H1 (cell line): ENCODE measurements at regions not wholly inside any gene's neighbourhood (a gene's known extent, or its start where the extent isn't known, plus 50 kb on each side); places are given as distances from the start of the nearest gene placed in this dataset.
A peak's percentile ranks its signal among the peaks of the same experiment; 100 is the strongest.

Experiments used
- CTCF ChIA-PET: fragments of 300-600 bp; sonication (Branson Sonifier 250); formaldehyde crosslinking; loops from one replicate; lab custom pipeline; 2021; ENCODE audit not compliant: partially characterized antibody; lab: Charles Lee
- POLR2A ChIA-PET: fragments of 300-600 bp; sonication (Branson Sonifier 250); formaldehyde crosslinking; loops from one replicate; lab custom pipeline; 2021; ENCODE audit warnings: inconsistent platforms; ENCODE audit not compliant: partially characterized antibody; lab: Charles Lee
- DNase-seq, 2 experiments: peaks; one replicate each; pipeline versions ENCODE4 v3.0.0 to v3.0.0-alpha.2; 2010 to 2022; ENCODE audit warnings: low spot score in 2 of 2, low read depth in 1 of 2, mixed read lengths in 1 of 2
- FAIRE-seq: peaks from 2 replicates; lab custom pipeline; 2011; peaks lifted over from hg19 to GRCh38; lab: Jason Lieb, UNC
- H2AFZ ChIP-seq: 2 replicates; pipeline ENCODE4 v1.8.1; 2012; ENCODE audit warnings: low read length, inconsistent platforms
- H2AK5ac ChIP-seq: 2 replicates; pipeline ENCODE4 v1.6.1; 2013; ENCODE audit warnings: low read depth, low read length
- H2BK120ac ChIP-seq: replicated peaks from 2 replicates; pipeline ENCODE3; 2013; ENCODE audit warnings: low read depth, low read length, inconsistent platforms
- H2BK12ac ChIP-seq: 2 replicates; pipeline ENCODE4 v1.6.1; 2013; ENCODE audit warnings: low read depth, low read length
- H2BK15ac ChIP-seq: 2 replicates; pipeline ENCODE4 v1.6.1; 2013; ENCODE audit warnings: low read length
- H2BK20ac ChIP-seq: 2 replicates; pipeline ENCODE4 v1.6.1; 2013; ENCODE audit warnings: low read length
- H2BK5ac ChIP-seq: 2 replicates; pipeline ENCODE4 v1.6.1; 2013; ENCODE audit warnings: low read depth, low read length
- H3K14ac ChIP-seq: 2 replicates; pipeline ENCODE4 v1.6.1; 2013; ENCODE audit warnings: inconsistent platforms; ENCODE audit not compliant: insufficient read length
- H3K18ac ChIP-seq: 2 replicates; pipeline ENCODE4 v1.6.1; 2013; ENCODE audit warnings: low read length; ENCODE audit errors: extremely low read depth
- H3K23ac ChIP-seq: 2 replicates; pipeline ENCODE4 v1.6.1; 2013; ENCODE audit warnings: inconsistent platforms; ENCODE audit not compliant: insufficient read length
- H3K23me2 ChIP-seq: 2 replicates; pipeline ENCODE4 v1.6.1; 2013; ENCODE audit warnings: low read depth, low read length
- H3K27ac ChIP-seq: 2 replicates; pipeline ENCODE4 v1.6.1; 2011; ENCODE audit warnings: low read depth, low read length, inconsistent platforms
- H3K27me3 ChIP-seq, 4 experiments: replicated peaks in 1 of 4; 1 replicate in 1 of 4; 2 replicates in 3 of 4; pipeline versions ENCODE4 v1.6.1 to v1.8.1; 2011 to 2013; ENCODE audit warnings: low read length in 3 of 4, mild to moderate bottlenecking in 3 of 4, inconsistent platforms in 2 of 4, mixed read lengths in 2 of 4, moderate library complexity in 1 of 4; ENCODE audit not compliant: control insufficient read depth in 3 of 4, insufficient read depth in 3 of 4; ENCODE audit errors: extremely low read depth in 1 of 4
- H3K36me3 ChIP-seq, 4 experiments: 2 replicates each; pipeline versions ENCODE4 v1.6.1 to v1.8.1; 2011 to 2013; ENCODE audit warnings: mild to moderate bottlenecking in 4 of 4, low read length in 3 of 4, moderate library complexity in 2 of 4, control low read depth in 1 of 4, inconsistent platforms in 1 of 4; ENCODE audit not compliant: insufficient read depth in 4 of 4, control insufficient read depth in 2 of 4
- H3K4ac ChIP-seq: replicated peaks from 2 replicates; pipeline ENCODE3; 2013; ENCODE audit warnings: low read length, low read depth, mixed read lengths, inconsistent platforms; ENCODE audit not compliant: insufficient read length
- H3K4me1 ChIP-seq, 4 experiments: replicated peaks in 1 of 4; 1 replicate in 1 of 4; 2 replicates in 3 of 4; pipeline versions ENCODE4 v1.6.1 to v1.8.1; 2011 to 2013; ENCODE audit warnings: low read length in 3 of 4, inconsistent platforms in 2 of 4, mixed read lengths in 1 of 4; ENCODE audit not compliant: insufficient read depth in 4 of 4, control insufficient read depth in 3 of 4
- H3K4me2 ChIP-seq, 2 experiments: 2 replicates each; pipeline versions ENCODE4 v1.6.1 to v1.8.1; 2011 to 2013; ENCODE audit warnings: low read depth in 2 of 2, low read length in 2 of 2, control low read depth in 1 of 2, inconsistent platforms in 1 of 2, mild to moderate bottlenecking in 1 of 2; ENCODE audit not compliant: insufficient read depth in 1 of 2
- H3K4me3 ChIP-seq, 4 experiments: fragments of 200-600, 300-600 bp in 1 of 4; sonication (generic), shearing (Covaris generic), sonication (Bioruptor Twin) in 1 of 4; 2 replicates each; pipeline versions ENCODE4 v1.5.1 to v1.8.1; 2011 to 2016; ENCODE audit warnings: low read length in 4 of 4, low read depth in 3 of 4, control low read depth in 2 of 4, inconsistent platforms in 2 of 4, mild to moderate bottlenecking in 2 of 4, mixed read lengths in 1 of 4, moderate library complexity in 1 of 4; ENCODE audit not compliant: insufficient read depth in 2 of 4; ENCODE audit errors: extremely low read depth in 1 of 4
- H3K56ac ChIP-seq: replicated peaks from 2 replicates; pipeline ENCODE3; 2013; ENCODE audit warnings: low read depth, mild to moderate bottlenecking, mixed read lengths, low read length, inconsistent platforms; ENCODE audit not compliant: insufficient read length
- H3K79me1 ChIP-seq: 2 replicates; pipeline ENCODE4 v1.6.1; 2013; ENCODE audit warnings: low read depth, low read length, control low read depth
- H3K79me2 ChIP-seq, 2 experiments: 2 replicates each; pipeline versions ENCODE4 v1.6.1 to v1.8.1; 2012 to 2013; ENCODE audit warnings: low read length in 2 of 2, mild to moderate bottlenecking in 2 of 2, inconsistent platforms in 1 of 2; ENCODE audit not compliant: insufficient read depth in 2 of 2, control insufficient read depth in 1 of 2
- H3K9ac ChIP-seq, 4 experiments: replicated peaks in 1 of 4; 1 replicate in 1 of 4; 2 replicates in 3 of 4; pipeline versions ENCODE4 v1.6.1 to v1.8.1; 2011 to 2013; ENCODE audit warnings: low read depth in 3 of 4, low read length in 3 of 4, control low read depth in 2 of 4, mild to moderate bottlenecking in 2 of 4, moderate library complexity in 2 of 4, inconsistent platforms in 1 of 4; ENCODE audit errors: extremely low read depth in 1 of 4
- H3K9me3 ChIP-seq, 2 experiments: 2 replicates each; pipeline versions ENCODE4 v1.6.1 to v1.8.1; 2012 to 2013; ENCODE audit warnings: mild to moderate bottlenecking in 2 of 2, moderate library complexity in 2 of 2, control low read depth in 1 of 2, inconsistent platforms in 1 of 2, low read depth in 1 of 2, low read length in 1 of 2, mixed read lengths in 1 of 2; ENCODE audit not compliant: insufficient read depth in 2 of 2
- H4K20me1 ChIP-seq, 2 experiments: replicated peaks in 1 of 2; 2 replicates each; pipeline versions ENCODE3 to v1.8.1; 2011 to 2013; ENCODE audit warnings: inconsistent platforms in 2 of 2, low read length in 2 of 2, mild to moderate bottlenecking in 1 of 2; ENCODE audit not compliant: insufficient read depth in 2 of 2, control insufficient read depth in 1 of 2
- H4K5ac ChIP-seq: 2 replicates; pipeline ENCODE4 v1.6.1; 2013; ENCODE audit warnings: low read length, low read depth, mixed read lengths, inconsistent platforms; ENCODE audit not compliant: insufficient read length
- H4K8ac ChIP-seq: 2 replicates; pipeline ENCODE4 v1.8.0; 2013; ENCODE audit warnings: mild to moderate bottlenecking, moderate library complexity, low read length, inconsistent platforms; ENCODE audit not compliant: insufficient read depth; ENCODE audit errors: extremely low read depth
- H4K91ac ChIP-seq: replicated peaks from 2 replicates; pipeline ENCODE3; 2013; ENCODE audit warnings: low read length, mixed read lengths, inconsistent platforms; ENCODE audit not compliant: insufficient read length
- BACH1 ChIP-seq: IDR thresholded peaks from 2 replicates; pipeline ENCODE4 v1.6.1; 2012; ENCODE audit warnings: low read length, improper control_type of control experiment
- CBX5 ChIP-seq: fragments of 300-800, 300-1000 bp; sonication (generic); IDR thresholded peaks from 2 replicates; pipeline ENCODE4 v1.7.1; 2016; ENCODE audit warnings: antibody characterized with exemption, low read length, low read depth
- CHD1 ChIP-seq: IDR thresholded peaks from 2 replicates; pipeline ENCODE4 v1.6.1; 2012; ENCODE audit warnings: low read depth, low read length, improper control_type of control experiment
- CHD2 ChIP-seq: IDR thresholded peaks from 2 replicates; pipeline ENCODE4 v1.6.1; 2012; ENCODE audit warnings: low read length, improper control_type of control experiment
- CREB1 ChIP-seq: IDR thresholded peaks from 2 replicates; pipeline ENCODE4 v1.6.1; 2012; ENCODE audit warnings: inconsistent platforms
- GABPA ChIP-seq: IDR thresholded peaks from 2 replicates; pipeline ENCODE4 v1.6.1; 2011; ENCODE audit warnings: mild to moderate bottlenecking, low read length, moderate library complexity, borderline replicate concordance; ENCODE audit not compliant: insufficient read depth
- KDM1A ChIP-seq: fragments of 200-600, 300-600 bp; sonication (generic); IDR thresholded peaks from 2 replicates; pipeline ENCODE4 v1.7.1; 2016; ENCODE audit warnings: mild to moderate bottlenecking, low read length, borderline replicate concordance
- MAFK ChIP-seq: IDR thresholded peaks from 2 replicates; pipeline ENCODE4 v1.6.1; 2012; ENCODE audit warnings: low read depth, mild to moderate bottlenecking, improper control_type of control experiment, low read length
- NRF1 ChIP-seq: IDR thresholded peaks from 2 replicates; pipeline ENCODE4 v1.6.1; 2011; ENCODE audit warnings: mild to moderate bottlenecking, low read depth, low read length, improper control_type of control experiment
- POU5F1 ChIP-seq: IDR thresholded peaks from 2 replicates; pipeline ENCODE4 v1.6.1; 2011; ENCODE audit warnings: low read depth, mild to moderate bottlenecking, low read length, moderate library complexity
- RFX5 ChIP-seq: IDR thresholded peaks from 2 replicates; pipeline ENCODE4 v1.6.1; 2011; ENCODE audit warnings: low read depth, low read length, improper control_type of control experiment, borderline replicate concordance
- SIN3A ChIP-seq, 2 experiments: IDR thresholded peaks in 1 of 2; conservative IDR thresholded peaks in 1 of 2; 2 replicates each; pipeline ENCODE4 v1.6.1; 2011 to 2012; ENCODE audit warnings: low read length in 2 of 2, improper control_type of control experiment in 1 of 2, low read depth in 1 of 2, mild to moderate bottlenecking in 1 of 2
- SP1 ChIP-seq: IDR thresholded peaks from 2 replicates; pipeline ENCODE4 v1.6.1; 2011; ENCODE audit warnings: low read depth, low read length
- SP2 ChIP-seq: IDR thresholded peaks from 2 replicates; pipeline ENCODE4 v1.6.1; 2012; ENCODE audit warnings: mild to moderate bottlenecking, low read length, inconsistent platforms
- TAF7 ChIP-seq: optimal IDR thresholded peaks from 2 replicates; pipeline ENCODE3; 2011; ENCODE audit warnings: low read depth, mild to moderate bottlenecking, inconsistent platforms, low read length, moderate library complexity, borderline replicate concordance
- WGBS, 2 experiments: shearing (Covaris generic) in 1 of 2; methylation state at CpG; one replicate each; pipeline versions ENCODE4 v1.1.6 to v1.1.7; 2013 to 2015; ENCODE audit warnings: low lambda C conversion rate in 2 of 2, mixed read lengths in 2 of 2, inconsistent platforms in 1 of 2, low coverage in 1 of 2, missing lambda C conversion rate in 1 of 2; ENCODE audit not compliant: insufficient replicate concordance in 2 of 2, insufficient coverage in 1 of 2, insufficient read length in 1 of 2; ENCODE audit errors: extremely low coverage in 1 of 2, missing lambda C conversion rate in 1 of 2; 5-methylcytosine and 5-hydroxymethylcytosine counted together

GRCh38 chr12:90058704-90059103, 350.1 kb upstream of the ATP2B1 start:
- H2AFZ ChIP-seq = no peak overlapping the region
- no peak overlapping the region for H2BK20ac ChIP-seq
- no peak overlapping the region for H3K14ac ChIP-seq
- H3K79me2 ChIP-seq = no peaks in the 10 kb centered on the region
- no peak overlapping the region for H3K18ac ChIP-seq
- H2BK5ac ChIP-seq = no peak overlapping the region
- no peak overlapping the region for H3K4me3 ChIP-seq
- no peak overlapping the region for H2BK15ac ChIP-seq
- H3K36me3 ChIP-seq = no peaks in the 10 kb centered on the region
- no peak overlapping the region for H4K91ac ChIP-seq
- H3K79me1 ChIP-seq = no peaks in the 10 kb centered on the region
- H2AK5ac ChIP-seq = no peak overlapping the region
- no peaks in the 10 kb centered on the region for H3K9me3 ChIP-seq
- no peak overlapping the region for H4K5ac ChIP-seq
- H2BK120ac ChIP-seq = no peak overlapping the region
- H4K8ac ChIP-seq = no peak overlapping the region
- ChIA-PET CTCF (no interaction called here), POLR2A (no interaction called here)
- no peak overlapping the region for H3K23ac ChIP-seq
- H3K23me2 ChIP-seq = no peaks in the 10 kb centered on the region
- TF ChIP-seq MAFK (peak; percentile 94), NRF1 (no peak), CBX5 (no peak), RFX5 (no peak), SP1 (no peak), CHD2 (no peak), CREB1 (no peak), BACH1 (peak; percentile 26; the same call in 1 of the 2 replicates), SP2 (no peak), POU5F1 (no peak), KDM1A (no peak), TAF7 (no peak), GABPA (no peak), CHD1 (no peak), SIN3A (conservative IDR thresholded peaks at IDR 0.05 in 1 of 2, IDR thresholded peaks at IDR 0.05 in 1 of 2; ENCODE audit: low read depth in 1 of 2, low read length in 2 of 2) (no peak)
- no peak overlapping the region for H3K9ac ChIP-seq
- DNase-seq (no peak), FAIRE-seq (no peak)
- H3K4me1 ChIP-seq = no peaks in the 10 kb centered on the region
- no peak overlapping the region for H3K4ac ChIP-seq
- H3K56ac ChIP-seq = no peak overlapping the region
- no peak overlapping the region for H3K4me2 ChIP-seq
- H4K20me1 ChIP-seq = no peaks in the 10 kb centered on the region
- WGBS, 2 experiments = 76% methylated on average over 1 of the region's 1 CpG; no CpG with 5 or more reads in 1 of the 2 experiments
- no peak overlapping the region for H3K27ac ChIP-seq
- no peak overlapping the region for H2BK12ac ChIP-seq
- H3K27me3 ChIP-seq = no peaks in the 10 kb centered on the region
